ENCODE measurements at regions not wholly inside any gene's neighbourhood (a gene's known extent, or its start where the extent isn't known, plus 50 kb on each side); places are given as distances from the start of the nearest gene placed in this dataset.
"Not testable (repeated sequence)": the region's sequence is repeated elsewhere in the genome, so short reads cannot be mapped to it uniquely, and the experiment has no call there.

DNA sequence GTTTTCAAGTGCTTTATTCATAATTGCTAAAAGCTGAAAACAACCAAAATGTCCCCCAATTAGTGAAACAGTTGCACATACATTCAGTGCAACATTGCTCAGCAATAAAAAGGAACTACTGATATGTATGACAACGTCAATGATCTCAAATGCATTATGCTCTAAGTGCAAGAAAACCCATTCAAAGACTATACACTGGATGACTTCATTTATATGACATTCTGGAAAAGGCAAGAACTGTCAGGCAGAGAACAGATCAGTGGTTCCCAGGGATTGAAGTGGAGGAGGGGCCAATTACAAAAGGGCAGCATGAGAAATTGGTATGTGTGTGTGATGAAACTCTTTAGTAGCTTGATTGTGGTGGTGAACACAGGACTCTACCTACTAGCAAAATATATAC lies 585.6 kb downstream of the TBL1XR1 start:
- intact Hi-C loops (cut with DNase I) = no loop called here
- no peak overlapping the region for H3K27ac ChIP-seq
- H3K4me3 ChIP-seq = no peak overlapping the region
- no peaks in the 10 kb centered on the region for H3K4me1 ChIP-seq
- no peaks in the 10 kb centered on the region for H3K9me3 ChIP-seq
- H3K27me3 ChIP-seq = no peaks in the 10 kb centered on the region
- H3K36me3 ChIP-seq = no peaks in the 10 kb centered on the region
- FAIRE-seq (no peak), ATAC-seq (no peak), DNase-seq (no peak)
- WGBS, 2 donors = 60 to 82% methylated on average over 1 of the region's 1 CpG
- TF ChIP-seq, protein P1, sequence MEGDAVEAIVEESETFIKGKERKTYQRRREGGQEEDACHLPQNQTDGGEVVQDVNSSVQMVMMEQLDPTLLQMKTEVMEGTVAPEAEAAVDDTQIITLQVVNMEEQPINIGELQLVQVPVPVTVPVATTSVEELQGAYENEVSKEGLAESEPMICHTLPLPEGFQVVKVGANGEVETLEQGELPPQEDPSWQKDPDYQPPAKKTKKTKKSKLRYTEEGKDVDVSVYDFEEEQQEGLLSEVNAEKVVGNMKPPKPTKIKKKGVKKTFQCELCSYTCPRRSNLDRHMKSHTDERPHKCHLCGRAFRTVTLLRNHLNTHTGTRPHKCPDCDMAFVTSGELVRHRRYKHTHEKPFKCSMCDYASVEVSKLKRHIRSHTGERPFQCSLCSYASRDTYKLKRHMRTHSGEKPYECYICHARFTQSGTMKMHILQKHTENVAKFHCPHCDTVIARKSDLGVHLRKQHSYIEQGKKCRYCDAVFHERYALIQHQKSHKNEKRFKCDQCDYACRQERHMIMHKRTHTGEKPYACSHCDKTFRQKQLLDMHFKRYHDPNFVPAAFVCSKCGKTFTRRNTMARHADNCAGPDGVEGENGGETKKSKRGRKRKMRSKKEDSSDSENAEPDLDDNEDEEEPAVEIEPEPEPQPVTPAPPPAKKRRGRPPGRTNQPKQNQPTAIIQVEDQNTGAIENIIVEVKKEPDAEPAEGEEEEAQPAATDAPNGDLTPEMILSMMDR (IDR thresholded peaks at IDR 0.05) = no peak

DNA sequence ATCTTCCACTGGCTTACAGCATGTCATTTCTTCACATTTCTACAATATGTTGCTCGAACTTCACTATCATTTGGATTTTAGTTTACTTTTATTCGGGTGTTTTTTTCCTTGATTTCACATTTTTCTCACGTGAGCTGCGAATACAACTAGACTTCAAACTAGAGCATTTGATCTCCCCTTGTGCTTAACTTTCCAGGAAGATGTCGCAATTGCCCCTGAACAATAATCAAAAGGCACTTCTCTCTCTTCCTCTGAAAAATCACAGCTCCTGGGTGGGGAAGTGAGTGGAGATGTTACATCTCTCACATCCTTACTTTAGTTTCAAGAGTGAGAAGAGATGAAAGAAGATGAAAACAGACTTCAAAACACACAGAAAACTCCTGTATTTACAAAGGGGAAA lies 587.9 kb downstream of the TBL1XR1 start:
- TF ChIP-seq, protein P1 (IDR thresholded peaks at IDR 0.05) = no peak
- FAIRE-seq = no peak
- 76 to 87% methylated on average over 5 of the region's 5 CpGs for WGBS, 2 donors
- Histone ChIP-seq H3K27me3 (no peaks in the 10 kb centered on the region), H3K9me3 (no peaks in the 10 kb centered on the region), H3K4me3 (no peak overlapping the region), H3K36me3 (no peaks in the 10 kb centered on the region), H3K4me1 (no peaks in the 10 kb centered on the region), H3K27ac (no peak overlapping the region)
- no peak for ATAC-seq
- intact Hi-C loops (cut with DNase I) = no loop called here
- DNase-seq = no peak

- DNase-seq; H3K27ac ChIP-seq; FAIRE-seq; ATAC-seq; H3K4me3 ChIP-seq; H3K4me1 ChIP-seq; H3K9me3 ChIP-seq; intact Hi-C loops (cut with DNase I); H3K36me3 ChIP-seq; H3K27me3 ChIP-seq: not testable (repeated sequence)
- WGBS, 2 donors = 92 to 98% methylated on average over 2 of the region's 2 CpGs
Observed at GRCh38 chr3:176605553-176605952, 591.7 kb downstream of the TBL1XR1 start.

- H3K27me3 ChIP-seq = no peaks in the 10 kb centered on the region
- H3K36me3 ChIP-seq = no peaks in the 10 kb centered on the region
- no peak overlapping the region for H3K27ac ChIP-seq
- no peak overlapping the region for H3K4me3 ChIP-seq
- TF ChIP-seq, protein P1 (IDR thresholded peaks at IDR 0.05) = no peak
- no peak for DNase-seq
- no peaks in the 10 kb centered on the region for H3K9me3 ChIP-seq
- no peak for FAIRE-seq
- H3K4me1 ChIP-seq = peaks cover 0 to 9% (median 0%) of the 10 kb centered on the region in 3 donors
- ATAC-seq = no peak
- intact Hi-C loops (cut with DNase I) = no loop called here
Observed at GRCh38 chr3:176595307-176595706, 602.0 kb downstream of the TBL1XR1 start.

DNA sequence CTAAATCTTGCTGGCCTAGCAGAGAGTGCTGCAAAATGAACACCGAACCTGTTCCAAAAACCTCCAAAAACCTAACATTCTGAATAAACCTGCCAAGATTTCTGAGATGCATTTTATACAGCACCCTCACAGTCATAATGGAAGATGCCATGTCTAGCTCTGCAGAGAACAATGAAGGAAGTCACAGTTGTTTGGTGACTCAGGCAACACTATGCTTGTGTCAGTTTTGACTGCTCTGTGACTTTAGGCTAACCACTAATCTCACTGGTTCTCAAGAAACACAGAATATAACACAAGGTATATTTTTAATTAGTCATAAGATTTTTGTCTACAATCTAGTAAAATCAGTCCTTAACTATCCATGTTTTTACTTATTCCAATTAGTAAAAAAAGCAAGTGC lies 606.6 kb downstream of the TBL1XR1 start:
- ATAC-seq = no peak
- H3K27me3 ChIP-seq = no peaks in the 10 kb centered on the region
- no peak for FAIRE-seq
- DNase-seq = no peak
- peaks cover 0 to 9% (median 0%) of the 10 kb centered on the region in 3 donors for H3K4me1 ChIP-seq
- intact Hi-C loops (cut with DNase I) = no loop called here
- 67 to 91% methylated on average over 1 of the region's 1 CpG for WGBS, 2 donors
- TF ChIP-seq, protein P1 (IDR thresholded peaks at IDR 0.05) = no peak
- H3K27ac ChIP-seq = no peak overlapping the region
- H3K9me3 ChIP-seq = no peaks in the 10 kb centered on the region
- no peak overlapping the region for H3K4me3 ChIP-seq
- H3K36me3 ChIP-seq = no peaks in the 10 kb centered on the region

GRCh38 chr3:176587089-176587488 lies 610.2 kb downstream of the TBL1XR1 start:
- ATAC-seq = no peak
- 56 to 91% methylated on average over 2 of the region's 2 CpGs for WGBS, 2 donors
- Histone ChIP-seq H3K36me3 (no peaks in the 10 kb centered on the region), H3K4me3 (no peak overlapping the region), H3K9me3 (no peaks in the 10 kb centered on the region), H3K27ac (no peak overlapping the region), H3K27me3 (no peaks in the 10 kb centered on the region), H3K4me1 (peaks cover 0 to 8% (median 0%) of the 10 kb centered on the region in 3 donors)
- intact Hi-C loops (cut with DNase I) = no loop called here
- TF ChIP-seq, protein P1 (IDR thresholded peaks at IDR 0.05) = no peak
- no peak for DNase-seq
- FAIRE-seq = no peak
